CD4-positive, alpha-beta memory T cell (primary cell): ENCODE measurements at regions not wholly inside any gene's neighbourhood (a gene's known extent, or its start where the extent isn't known, plus 50 kb on each side); places are given as distances from the start of the nearest gene placed in this dataset.

ENCODE experiments used
- CTCF ChIA-PET: fragments of 350-600 bp; sonication (Branson Sonifier 250); formaldehyde crosslinking; loops from one replicate; lab custom pipeline; 2021; ENCODE audit warnings: inconsistent platforms; ENCODE audit not compliant: partially characterized antibody; lab: Charles Lee
- POLR2A ChIA-PET: fragments of 350-600 bp; sonication (Branson Sonifier 250); formaldehyde crosslinking; loops from one replicate; lab custom pipeline; 2021; ENCODE audit not compliant: partially characterized antibody; lab: Charles Lee
- DNase-seq, 5 donors: peaks; one replicate each; pipeline versions ENCODE4 v3.0.0 to v3.0.0-alpha.2; 2020 to 2022; ENCODE audit warnings: mixed read lengths in 1 of 5
- H3K27ac ChIP-seq: one replicate; pipeline ENCODE4 v1.7.0; 2013; ENCODE audit warnings: low read depth, low read length
- H3K27me3 ChIP-seq: 2 replicates; pipeline ENCODE4 v1.7.0; 2013; ENCODE audit warnings: mild to moderate bottlenecking, low read length, moderate library complexity; ENCODE audit not compliant: insufficient read depth
- H3K36me3 ChIP-seq: 2 replicates; pipeline ENCODE4 v1.7.0; 2013; ENCODE audit warnings: mild to moderate bottlenecking, low read length, moderate library complexity; ENCODE audit not compliant: insufficient read depth
- H3K4me1 ChIP-seq: 2 replicates; pipeline ENCODE4 v1.7.0; 2013; ENCODE audit warnings: mild to moderate bottlenecking, low read length, moderate library complexity; ENCODE audit not compliant: insufficient read depth
- H3K4me3 ChIP-seq, 2 donors: one replicate each; pipeline ENCODE4 v1.7.0; 2013; ENCODE audit warnings: low read length in 2 of 2, mild to moderate bottlenecking in 1 of 2
- H3K9me3 ChIP-seq, 2 donors: one replicate each; pipeline ENCODE4 v1.7.0; 2013; ENCODE audit warnings: low read length in 2 of 2, control low read depth in 1 of 2; ENCODE audit not compliant: control insufficient read depth in 1 of 2
- H3K27ac Mint-ChIP-seq, 7 donors: one replicate each; pipeline ENCODE4 v1.8.0; 2020 to 2021; ENCODE audit warnings: mixed read lengths in 7 of 7, mild to moderate bottlenecking in 6 of 7, inconsistent platforms in 3 of 7, moderate library complexity in 3 of 7
- H3K27me3 Mint-ChIP-seq, 2 donors: one replicate each; pipeline ENCODE4 v1.8.0; 2020 to 2021; ENCODE audit warnings: mixed read lengths in 2 of 2
- H3K36me3 Mint-ChIP-seq, 2 donors: one replicate each; pipeline ENCODE4 v1.8.0; 2020 to 2021; ENCODE audit warnings: mixed read lengths in 2 of 2, inconsistent platforms in 1 of 2, mild to moderate bottlenecking in 1 of 2
- H3K4me1 Mint-ChIP-seq, 4 donors: one replicate each; pipeline ENCODE4 v1.8.0; 2020 to 2021; ENCODE audit warnings: mixed read lengths in 4 of 4, mild to moderate bottlenecking in 1 of 4
- H3K4me3 Mint-ChIP-seq, 8 donors: one replicate each; pipeline ENCODE4 v1.8.0; 2020 to 2021; ENCODE audit warnings: mixed read lengths in 8 of 8, mild to moderate bottlenecking in 7 of 8, moderate library complexity in 6 of 8, inconsistent platforms in 3 of 8
- H3K9me3 Mint-ChIP-seq, 8 donors: one replicate each; pipeline ENCODE4 v1.8.0; 2020 to 2021; ENCODE audit warnings: mixed read lengths in 8 of 8, mild to moderate bottlenecking in 5 of 8, inconsistent platforms in 3 of 8, moderate library complexity in 1 of 8
- intact Hi-C: fragments of 100-400 bp; cut with micrococcal nuclease; formaldehyde crosslinking; loops from one replicate; pipeline ENCODE4 v1.15.1; 2023

- ChIA-PET POLR2A (no interaction called here), CTCF (no interaction called here)
- Mint-ChIP-seq H3K27me3 (peaks cover 32 to 37% of the 10 kb centered on the region in 2 donors), H3K4me1 (peaks cover 0 to 14% (median 2%) of the 10 kb centered on the region in 4 donors), H3K9me3 (no peaks in the 10 kb centered on the region), H3K27ac (no peak overlapping the region), H3K36me3 (peaks cover 0 to 4% of the 10 kb centered on the region in 2 donors), H3K4me3 (no peak overlapping the region)
- Histone ChIP-seq H3K4me3 (no peak overlapping the region), H3K4me1 (peaks cover 3% of the 10 kb centered on the region), H3K27me3 (peaks cover 20% of the 10 kb centered on the region), H3K36me3 (no peaks in the 10 kb centered on the region), H3K9me3 (no peaks in the 10 kb centered on the region), H3K27ac (no peak overlapping the region)
- intact Hi-C loops, result no loop called here
- DNase-seq, result no peak
Observed at GRCh38 chrX:2578864-2579263, 78.1 kb upstream of the DHRSX start.

- Histone ChIP-seq H3K9me3 (no peaks in the 10 kb centered on the region), H3K27ac (no peak overlapping the region), H3K4me1 (peaks cover 2% of the 10 kb centered on the region), H3K27me3 (peaks cover 15% of the 10 kb centered on the region), H3K4me3 (no peak overlapping the region), H3K36me3 (no peaks in the 10 kb centered on the region)
- Mint-ChIP-seq H3K27ac (peak overlapping the region in 1 of 7 donors; percentile 18), H3K36me3 (peaks cover 0 to 4% of the 10 kb centered on the region in 2 donors), H3K4me3 (no peak overlapping the region), H3K9me3 (no peaks in the 10 kb centered on the region), H3K4me1 (peaks cover 0 to 9% (median 2%) of the 10 kb centered on the region in 4 donors), H3K27me3 (peaks cover 29 to 34% of the 10 kb centered on the region in 2 donors)
- intact Hi-C loops, result no loop called here
- POLR2A ChIA-PET, result no interaction called here
- DNase-seq, result no peak
- CTCF ChIA-PET, result no interaction called here
Observed at GRCh38 chrX:2577844-2578466, 77.2 kb upstream of the DHRSX start.

- H3K9me3 ChIP-seq, result no peaks in the 10 kb centered on the region
- peaks cover 4% of the 10 kb centered on the region for H3K27me3 ChIP-seq
- DNase-seq, result no peak
- Mint-ChIP-seq H3K9me3 (no peaks in the 10 kb centered on the region), H3K36me3 (peaks cover 0 to 4% of the 10 kb centered on the region in 2 donors), H3K4me3 (no peak overlapping the region), H3K27ac (no peak overlapping the region), H3K4me1 (peaks cover 0 to 5% (median 2%) of the 10 kb centered on the region in 4 donors), H3K27me3 (peaks cover 20 to 25% of the 10 kb centered on the region in 2 donors)
- H3K4me1 ChIP-seq, result no peaks in the 10 kb centered on the region
- ChIA-PET POLR2A (no interaction called here), CTCF (no interaction called here)
- no peak overlapping the region for H3K4me3 ChIP-seq
- no peak overlapping the region for H3K27ac ChIP-seq
- no peaks in the 10 kb centered on the region for H3K36me3 ChIP-seq
- intact Hi-C loops, result no loop called here
Observed at GRCh38 chrX:2576793-2577192, 76.0 kb upstream of the DHRSX start.

- intact Hi-C loops, result no loop called here
- no peak for DNase-seq
- peaks cover 10 to 15% of the 10 kb centered on the region in 2 donors for H3K27me3 Mint-ChIP-seq
- ChIA-PET CTCF (no interaction called here), POLR2A (no interaction called here)
- peaks cover 0 to 2% (median under 1%) of the 10 kb centered on the region in 4 donors for H3K4me1 Mint-ChIP-seq
- H3K36me3 ChIP-seq, result no peaks in the 10 kb centered on the region
- H3K4me3 Mint-ChIP-seq, result no peak overlapping the region
- peaks cover 0 to under 1% of the 10 kb centered on the region in 2 donors for H3K36me3 Mint-ChIP-seq
- no peak overlapping the region for H3K4me3 ChIP-seq
- H3K27ac ChIP-seq, result no peak overlapping the region
- H3K27me3 ChIP-seq, result no peaks in the 10 kb centered on the region
- H3K27ac Mint-ChIP-seq, result no peak overlapping the region
- no peaks in the 10 kb centered on the region for H3K9me3 ChIP-seq
- peaks cover 0 to 2% (median 0%) of the 10 kb centered on the region in 8 donors for H3K9me3 Mint-ChIP-seq
- H3K4me1 ChIP-seq, result no peaks in the 10 kb centered on the region
Observed at GRCh38 chrX:2574271-2574670, 73.5 kb upstream of the DHRSX start.

GRCh38 chrX:2572740-2573139 is 72.0 kb upstream of the DHRSX start:
- Mint-ChIP-seq H3K27me3 (peaks cover 0 to 2% of the 10 kb centered on the region in 2 donors), H3K27ac (no peak overlapping the region), H3K4me1 (no peaks in the 10 kb centered on the region), H3K9me3 (peaks cover 0 to 4% (median 0%) of the 10 kb centered on the region in 8 donors), H3K36me3 (peaks cover 0 to 5% of the 10 kb centered on the region in 2 donors), H3K4me3 (no peak overlapping the region)
- no peak for DNase-seq
- Histone ChIP-seq H3K27ac (no peak overlapping the region), H3K27me3 (no peaks in the 10 kb centered on the region), H3K9me3 (no peaks in the 10 kb centered on the region), H3K36me3 (no peaks in the 10 kb centered on the region), H3K4me3 (no peak overlapping the region), H3K4me1 (no peaks in the 10 kb centered on the region)
- POLR2A ChIA-PET, result no interaction called here
- CTCF ChIA-PET, result no interaction called here
- intact Hi-C loops, result no loop called here

- Mint-ChIP-seq H3K36me3 (peaks cover 0 to 5% of the 10 kb centered on the region in 2 donors), H3K4me3 (no peak overlapping the region), H3K9me3 (peaks cover 0 to 4% (median 0%) of the 10 kb centered on the region in 8 donors), H3K27ac (no peak overlapping the region), H3K27me3 (no peaks in the 10 kb centered on the region), H3K4me1 (no peaks in the 10 kb centered on the region)
- Histone ChIP-seq H3K27me3 (no peaks in the 10 kb centered on the region), H3K36me3 (no peaks in the 10 kb centered on the region), H3K4me3 (no peak overlapping the region), H3K27ac (no peak overlapping the region), H3K4me1 (no peaks in the 10 kb centered on the region), H3K9me3 (no peaks in the 10 kb centered on the region)
- intact Hi-C loops, result no loop called here
- DNase-seq, result no peak
- POLR2A ChIA-PET, result no interaction called here
- CTCF ChIA-PET, result no interaction called here
Observed at GRCh38 chrX:2568125-2568524, 67.3 kb upstream of the DHRSX start.

- CTCF ChIA-PET, result no interaction called here
Observed at GRCh38 chrX:2566055-2566454, 65.3 kb upstream of the DHRSX start.

More at GRCh38 chrX:2566055-2566454, 65.3 kb upstream of the DHRSX start:
- peaks cover 0 to 5% of the 10 kb centered on the region in 2 donors for H3K36me3 Mint-ChIP-seq
- H3K9me3 Mint-ChIP-seq, result peaks cover 0 to 4% (median 0%) of the 10 kb centered on the region in 8 donors
- no peak for DNase-seq
- H3K27ac Mint-ChIP-seq, result no peak overlapping the region
- Histone ChIP-seq H3K27me3 (no peaks in the 10 kb centered on the region), H3K36me3 (no peaks in the 10 kb centered on the region), H3K4me1 (no peaks in the 10 kb centered on the region), H3K27ac (no peak overlapping the region), H3K9me3 (no peaks in the 10 kb centered on the region), H3K4me3 (no peak overlapping the region)
- no peaks in the 10 kb centered on the region for H3K27me3 Mint-ChIP-seq
- intact Hi-C loops, result no loop called here
- H3K4me1 Mint-ChIP-seq, result no peaks in the 10 kb centered on the region
- POLR2A ChIA-PET, result no interaction called here
- H3K4me3 Mint-ChIP-seq, result no peak overlapping the region
